ENCODE measurements at regions not wholly inside any gene's neighbourhood (a gene's known extent, or its start where the extent isn't known, plus 50 kb on each side); places are given as distances from the start of the nearest gene placed in this dataset.

GRCh38 chr2:144233733-144234541 lies 286.0 kb downstream of the ZEB2 start:
- TF ChIP-seq CTCF (conservative IDR thresholded peaks at IDR 0.05), result no peak
- H3K4me3 Mint-ChIP-seq, result no peak overlapping the region
- H3K27ac Mint-ChIP-seq (ENCODE audit: unreplicated experiment), result no peak overlapping the region
- DNase-seq (ENCODE audit: low read depth, low spot score), result no peak
- peaks cover 27% of the 10 kb centered on the region for H3K4me1 Mint-ChIP-seq
- H3K27me3 Mint-ChIP-seq (ENCODE audit: low read depth), result no peaks in the 10 kb centered on the region
- H3K36me3 Mint-ChIP-seq (ENCODE audit: low read depth), result peaks cover 4% of the 10 kb centered on the region
- H3K9me3 Mint-ChIP-seq, result no peaks in the 10 kb centered on the region

GRCh38 chr2:144233317-144233716 lies 286.6 kb downstream of the ZEB2 start:
- Mint-ChIP-seq H3K9me3 (no peaks in the 10 kb centered on the region), H3K4me3 (no peak overlapping the region), H3K36me3 (ENCODE audit: low read depth) (peaks cover 4% of the 10 kb centered on the region), H3K27ac (ENCODE audit: unreplicated experiment) (peak overlapping the region; percentile 20), H3K27me3 (ENCODE audit: low read depth) (no peaks in the 10 kb centered on the region), H3K4me1 (peaks cover 27% of the 10 kb centered on the region)
- no peak for DNase-seq (ENCODE audit: low read depth, low spot score)
- no peak for TF ChIP-seq CTCF (conservative IDR thresholded peaks at IDR 0.05)

- Mint-ChIP-seq H3K27me3 (ENCODE audit: low read depth) (no peaks in the 10 kb centered on the region), H3K27ac (ENCODE audit: unreplicated experiment) (peak overlapping the region; percentile 35), H3K4me1 (peaks cover 21% of the 10 kb centered on the region), H3K9me3 (no peaks in the 10 kb centered on the region), H3K36me3 (ENCODE audit: low read depth) (no peaks in the 10 kb centered on the region), H3K4me3 (no peak overlapping the region)
- DNase-seq (ENCODE audit: low read depth, low spot score), result no peak
- TF ChIP-seq CTCF (conservative IDR thresholded peaks at IDR 0.05), result no peak
Observed at GRCh38 chr2:144230448-144231085, 289.4 kb downstream of the ZEB2 start.

GRCh38 chr2:144230033-144230432 lies 289.9 kb downstream of the ZEB2 start:
- no peaks in the 10 kb centered on the region for H3K36me3 Mint-ChIP-seq (ENCODE audit: low read depth)
- no peaks in the 10 kb centered on the region for H3K9me3 Mint-ChIP-seq
- no peak overlapping the region for H3K4me3 Mint-ChIP-seq
- no peaks in the 10 kb centered on the region for H3K27me3 Mint-ChIP-seq (ENCODE audit: low read depth)
- no peak overlapping the region for H3K27ac Mint-ChIP-seq (ENCODE audit: unreplicated experiment)
- no peak for DNase-seq (ENCODE audit: low read depth, low spot score)
- TF ChIP-seq CTCF (conservative IDR thresholded peaks at IDR 0.05), result no peak
- peaks cover 21% of the 10 kb centered on the region for H3K4me1 Mint-ChIP-seq

- DNase-seq (ENCODE audit: low read depth, low spot score), result no peak
- no peak for TF ChIP-seq CTCF (conservative IDR thresholded peaks at IDR 0.05)
- H3K4me1 Mint-ChIP-seq, result peaks cover 13% of the 10 kb centered on the region
- H3K27me3 Mint-ChIP-seq (ENCODE audit: low read depth), result no peaks in the 10 kb centered on the region
- H3K27ac Mint-ChIP-seq (ENCODE audit: unreplicated experiment), result no peak overlapping the region
- no peaks in the 10 kb centered on the region for H3K36me3 Mint-ChIP-seq (ENCODE audit: low read depth)
- no peaks in the 10 kb centered on the region for H3K9me3 Mint-ChIP-seq
- H3K4me3 Mint-ChIP-seq, result no peak overlapping the region
Observed at GRCh38 chr2:144229296-144229695, 290.6 kb downstream of the ZEB2 start.

All from neural crest cell (in vitro differentiated cells).